GM12878 (cell line): ENCODE measurements at regions not wholly inside any gene's neighbourhood (a gene's known extent, or its start where the extent isn't known, plus 50 kb on each side); places are given as distances from the start of the nearest gene placed in this dataset.
A peak's percentile ranks its signal among the peaks of the same experiment; 100 is the strongest.

ENCODE experiments used
- BCL11A ChIP-seq: IDR thresholded peaks from 2 replicates; pipeline ENCODE4 v1.6.1; 2011; ENCODE audit warnings: low read depth, low read length
- BMI1 ChIP-seq: fragments of 450-650 bp; IDR thresholded peaks from 2 replicates; pipeline ENCODE4 v1.6.1; 2016; ENCODE audit warnings: mild to moderate bottlenecking, moderate library complexity, borderline replicate concordance
- EED ChIP-seq: sonication (generic); IDR thresholded peaks from 2 replicates; pipeline ENCODE4 v1.6.1; 2016; ENCODE audit warnings: antibody characterized with exemption, low read depth
- FOXM1 ChIP-seq: IDR thresholded peaks from 2 replicates; pipeline ENCODE4 v1.6.1; 2012; ENCODE audit warnings: low read depth, mild to moderate bottlenecking, inconsistent platforms, low read length, moderate library complexity
- IKZF2 ChIP-seq, 2 experiments: fragments of 450-650 bp; IDR thresholded peaks; 2 replicates each; pipeline ENCODE4 v1.6.1; 2017; ENCODE audit warnings: mild to moderate bottlenecking in 2 of 2, moderate library complexity in 2 of 2
- JUNB ChIP-seq: IDR thresholded peaks from 2 replicates; pipeline ENCODE4 v1.6.1; 2016; ENCODE audit warnings: antibody characterized with exemption, mild to moderate bottlenecking
- NFIC ChIP-seq: IDR thresholded peaks from 2 replicates; pipeline ENCODE4 v1.6.1; 2012; ENCODE audit warnings: low read depth, mild to moderate bottlenecking, inconsistent platforms, low read length, moderate library complexity
- PAX5 ChIP-seq: IDR thresholded peaks from 2 replicates; pipeline ENCODE4 v1.6.1; 2011; ENCODE audit warnings: low read depth, low read length, borderline replicate concordance
- RAD51 ChIP-seq: fragments of 450-650 bp; IDR thresholded peaks from 2 replicates; pipeline ENCODE4 v1.6.1; 2016; ENCODE audit warnings: moderate library complexity, mild to moderate bottlenecking, inconsistent platforms
- RBBP5 ChIP-seq: fragments of 200-600 bp; sonication (generic); conservative IDR thresholded peaks from 2 replicates; pipeline ENCODE4 v1.6.1; 2016
- STAT3 ChIP-seq: IDR thresholded peaks from 2 replicates; pipeline ENCODE4 v1.6.1; 2011; ENCODE audit warnings: low read depth, low read length, improper control_type of control experiment
- TCF12 ChIP-seq: IDR thresholded peaks from 2 replicates; pipeline ENCODE4 v1.6.1; 2011; ENCODE audit warnings: low read depth, mild to moderate bottlenecking, low read length
- TCF7 ChIP-seq: IDR thresholded peaks from 2 replicates; pipeline ENCODE4 v1.6.1; 2014; ENCODE audit warnings: antibody characterized with exemption, borderline replicate concordance
- ZNF592 ChIP-seq: fragments of 450-650 bp; IDR thresholded peaks from 2 replicates; pipeline ENCODE4 v1.6.1; 2017; ENCODE audit warnings: mild to moderate bottlenecking, moderate library complexity
- TF ChIP-seq, protein P1 (sequence below): fragments of 450-650 bp; formaldehyde crosslinking; IDR thresholded peaks from 2 replicates; pipeline ENCODE4 v1.5.0; 2022; ENCODE audit warnings: mild to moderate bottlenecking, missing genetic modification characterization
- TF ChIP-seq, protein P2 (sequence below): fragments of 450-650 bp; formaldehyde crosslinking; IDR thresholded peaks from 2 replicates; pipeline ENCODE4 v1.4.0; 2020; ENCODE audit warnings: mild to moderate bottlenecking, moderate library complexity

GRCh38 chr4:141560056-141560455 is 76.3 kb upstream of the IL15 start (continued):
- TF ChIP-seq NFIC (peak; percentile 87), TCF12 (no peak), IKZF2 (IDR thresholded peaks at IDR 0.05) (peak; percentile 29 to 51; a peak in 3 of 4 replicates), FOXM1 (peak; percentile 81; the same call in 1 of the 2 replicates), BCL11A (peak; percentile 43; the same call in 1 of the 2 replicates), JUNB (peak; percentile 79), RBBP5 (no peak), RAD51 (no peak), EED (peak; percentile 65), PAX5 (0 out of 2 replicates have a peak, but pooled peaks have one; percentile 14), STAT3 (no peak), ZNF592 (no peak), BMI1 (0 out of 2 replicates have a peak, but pooled peaks have one; percentile 21), TCF7 (0 out of 2 replicates have a peak, but pooled peaks have one; percentile 13)
- TF ChIP-seq, protein P1, sequence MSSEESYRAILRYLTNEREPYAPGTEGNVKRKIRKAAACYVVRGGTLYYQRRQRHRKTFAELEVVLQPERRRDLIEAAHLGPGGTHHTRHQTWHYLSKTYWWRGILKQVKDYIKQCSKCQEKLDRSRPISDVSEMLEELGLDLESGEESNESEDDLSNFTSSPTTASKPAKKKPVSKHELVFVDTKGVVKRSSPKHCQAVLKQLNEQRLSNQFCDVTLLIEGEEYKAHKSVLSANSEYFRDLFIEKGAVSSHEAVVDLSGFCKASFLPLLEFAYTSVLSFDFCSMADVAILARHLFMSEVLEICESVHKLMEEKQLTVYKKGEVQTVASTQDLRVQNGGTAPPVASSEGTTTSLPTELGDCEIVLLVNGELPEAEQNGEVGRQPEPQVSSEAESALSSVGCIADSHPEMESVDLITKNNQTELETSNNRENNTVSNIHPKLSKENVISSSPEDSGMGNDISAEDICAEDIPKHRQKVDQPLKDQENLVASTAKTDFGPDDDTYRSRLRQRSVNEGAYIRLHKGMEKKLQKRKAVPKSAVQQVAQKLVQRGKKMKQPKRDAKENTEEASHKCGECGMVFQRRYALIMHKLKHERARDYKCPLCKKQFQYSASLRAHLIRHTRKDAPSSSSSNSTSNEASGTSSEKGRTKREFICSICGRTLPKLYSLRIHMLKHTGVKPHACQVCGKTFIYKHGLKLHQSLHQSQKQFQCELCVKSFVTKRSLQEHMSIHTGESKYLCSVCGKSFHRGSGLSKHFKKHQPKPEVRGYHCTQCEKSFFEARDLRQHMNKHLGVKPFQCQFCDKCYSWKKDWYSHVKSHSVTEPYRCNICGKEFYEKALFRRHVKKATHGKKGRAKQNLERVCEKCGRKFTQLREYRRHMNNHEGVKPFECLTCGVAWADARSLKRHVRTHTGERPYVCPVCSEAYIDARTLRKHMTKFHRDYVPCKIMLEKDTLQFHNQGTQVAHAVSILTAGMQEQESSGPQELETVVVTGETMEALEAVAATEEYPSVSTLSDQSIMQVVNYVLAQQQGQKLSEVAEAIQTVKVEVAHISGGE (CRISPR knock-in tag) = no peak
- TF ChIP-seq, protein P2, sequence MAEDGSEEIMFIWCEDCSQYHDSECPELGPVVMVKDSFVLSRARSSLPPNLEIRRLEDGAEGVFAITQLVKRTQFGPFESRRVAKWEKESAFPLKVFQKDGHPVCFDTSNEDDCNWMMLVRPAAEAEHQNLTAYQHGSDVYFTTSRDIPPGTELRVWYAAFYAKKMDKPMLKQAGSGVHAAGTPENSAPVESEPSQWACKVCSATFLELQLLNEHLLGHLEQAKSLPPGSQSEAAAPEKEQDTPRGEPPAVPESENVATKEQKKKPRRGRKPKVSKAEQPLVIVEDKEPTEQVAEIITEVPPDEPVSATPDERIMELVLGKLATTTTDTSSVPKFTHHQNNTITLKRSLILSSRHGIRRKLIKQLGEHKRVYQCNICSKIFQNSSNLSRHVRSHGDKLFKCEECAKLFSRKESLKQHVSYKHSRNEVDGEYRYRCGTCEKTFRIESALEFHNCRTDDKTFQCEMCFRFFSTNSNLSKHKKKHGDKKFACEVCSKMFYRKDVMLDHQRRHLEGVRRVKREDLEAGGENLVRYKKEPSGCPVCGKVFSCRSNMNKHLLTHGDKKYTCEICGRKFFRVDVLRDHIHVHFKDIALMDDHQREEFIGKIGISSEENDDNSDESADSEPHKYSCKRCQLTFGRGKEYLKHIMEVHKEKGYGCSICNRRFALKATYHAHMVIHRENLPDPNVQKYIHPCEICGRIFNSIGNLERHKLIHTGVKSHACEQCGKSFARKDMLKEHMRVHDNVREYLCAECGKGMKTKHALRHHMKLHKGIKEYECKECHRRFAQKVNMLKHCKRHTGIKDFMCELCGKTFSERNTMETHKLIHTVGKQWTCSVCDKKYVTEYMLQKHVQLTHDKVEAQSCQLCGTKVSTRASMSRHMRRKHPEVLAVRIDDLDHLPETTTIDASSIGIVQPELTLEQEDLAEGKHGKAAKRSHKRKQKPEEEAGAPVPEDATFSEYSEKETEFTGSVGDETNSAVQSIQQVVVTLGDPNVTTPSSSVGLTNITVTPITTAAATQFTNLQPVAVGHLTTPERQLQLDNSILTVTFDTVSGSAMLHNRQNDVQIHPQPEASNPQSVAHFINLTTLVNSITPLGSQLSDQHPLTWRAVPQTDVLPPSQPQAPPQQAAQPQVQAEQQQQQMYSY (CRISPR knock-in tag) = no peak
